ENCODE measurements at regions not wholly inside any gene's neighbourhood (a gene's known extent, or its start where the extent isn't known, plus 50 kb on each side); places are given as distances from the start of the nearest gene placed in this dataset.

DNA sequence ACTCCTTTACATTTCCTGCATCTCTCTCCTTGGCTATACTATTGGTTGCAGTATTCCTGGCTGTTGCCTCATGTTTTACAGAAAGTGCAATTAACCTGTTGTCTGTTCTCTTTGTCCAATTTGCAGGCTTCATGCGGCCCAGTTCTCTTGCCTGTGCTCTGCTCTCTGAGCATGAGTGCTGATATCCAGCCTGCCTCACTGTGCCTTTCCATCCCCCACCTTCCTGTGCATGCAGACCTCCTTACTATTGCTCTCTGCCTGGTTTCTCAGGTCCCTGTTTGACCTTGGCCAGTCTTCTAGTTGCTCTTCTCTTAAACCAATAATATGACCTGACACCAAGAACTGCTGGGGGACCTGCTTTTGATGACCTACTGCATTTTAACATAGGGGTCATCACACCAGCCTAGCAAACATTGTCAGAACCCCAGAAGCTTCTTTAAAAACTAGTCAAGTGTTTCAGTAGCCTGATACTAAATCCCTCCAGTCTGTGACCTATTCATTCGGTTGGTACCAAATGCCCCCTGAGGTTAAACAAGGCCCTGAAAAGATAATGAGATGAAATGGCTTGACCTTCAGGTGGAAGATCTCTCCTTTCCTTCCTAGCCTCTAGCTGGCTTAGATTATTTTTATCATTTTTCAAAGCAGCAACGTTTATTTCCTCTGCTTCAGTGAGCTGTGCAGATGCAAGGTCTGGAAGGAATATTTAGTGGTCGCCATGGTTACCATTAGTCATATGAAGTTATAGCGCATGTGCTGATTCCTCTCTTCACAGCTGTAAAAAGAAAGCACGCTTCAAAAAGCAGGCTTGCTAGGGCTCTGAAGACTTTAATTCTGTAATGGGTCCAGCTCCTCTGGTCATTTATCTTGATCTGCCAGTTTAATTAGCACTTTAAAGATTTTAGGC is 216.5 kb downstream of the PHLDA1 start (continued):
- TF ChIP-seq TAF1 (IDR thresholded peaks at IDR 0.05; ENCODE audit: borderline replicate concordance, low read depth, low read length) (no peak), FOXM1 (IDR thresholded peaks at IDR 0.05; ENCODE audit: low read depth) (no peak), MEF2A (IDR thresholded peaks at IDR 0.05; ENCODE audit: borderline replicate concordance, low read depth) (no peak), TEAD4 (IDR thresholded peaks at IDR 0.05; ENCODE audit: borderline replicate concordance, insufficient read depth) (no peak), RXRA (IDR thresholded peaks at IDR 0.05; ENCODE audit: borderline replicate concordance, low read depth) (no peak), GABPA (IDR thresholded peaks at IDR 0.05; ENCODE audit: low read depth) (no peak)
- TF ChIP-seq, protein P1, sequence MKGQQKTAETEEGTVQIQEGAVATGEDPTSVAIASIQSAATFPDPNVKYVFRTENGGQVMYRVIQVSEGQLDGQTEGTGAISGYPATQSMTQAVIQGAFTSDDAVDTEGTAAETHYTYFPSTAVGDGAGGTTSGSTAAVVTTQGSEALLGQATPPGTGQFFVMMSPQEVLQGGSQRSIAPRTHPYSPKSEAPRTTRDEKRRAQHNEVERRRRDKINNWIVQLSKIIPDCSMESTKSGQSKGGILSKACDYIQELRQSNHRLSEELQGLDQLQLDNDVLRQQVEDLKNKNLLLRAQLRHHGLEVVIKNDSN (IDR thresholded peaks at IDR 0.05; ENCODE audit: borderline replicate concordance, low read depth) = no peak
- TF ChIP-seq, protein P2, sequence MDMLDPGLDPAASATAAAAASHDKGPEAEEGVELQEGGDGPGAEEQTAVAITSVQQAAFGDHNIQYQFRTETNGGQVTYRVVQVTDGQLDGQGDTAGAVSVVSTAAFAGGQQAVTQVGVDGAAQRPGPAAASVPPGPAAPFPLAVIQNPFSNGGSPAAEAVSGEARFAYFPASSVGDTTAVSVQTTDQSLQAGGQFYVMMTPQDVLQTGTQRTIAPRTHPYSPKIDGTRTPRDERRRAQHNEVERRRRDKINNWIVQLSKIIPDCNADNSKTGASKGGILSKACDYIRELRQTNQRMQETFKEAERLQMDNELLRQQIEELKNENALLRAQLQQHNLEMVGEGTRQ (IDR thresholded peaks at IDR 0.05; ENCODE audit: borderline replicate concordance, low read depth, low read length) = no peak
- TF ChIP-seq, protein P3, sequence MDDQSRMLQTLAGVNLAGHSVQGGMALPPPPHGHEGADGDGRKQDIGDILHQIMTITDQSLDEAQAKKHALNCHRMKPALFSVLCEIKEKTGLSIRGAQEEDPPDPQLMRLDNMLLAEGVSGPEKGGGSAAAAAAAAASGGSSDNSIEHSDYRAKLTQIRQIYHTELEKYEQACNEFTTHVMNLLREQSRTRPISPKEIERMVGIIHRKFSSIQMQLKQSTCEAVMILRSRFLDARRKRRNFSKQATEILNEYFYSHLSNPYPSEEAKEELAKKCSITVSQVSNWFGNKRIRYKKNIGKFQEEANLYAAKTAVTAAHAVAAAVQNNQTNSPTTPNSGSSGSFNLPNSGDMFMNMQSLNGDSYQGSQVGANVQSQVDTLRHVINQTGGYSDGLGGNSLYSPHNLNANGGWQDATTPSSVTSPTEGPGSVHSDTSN (IDR thresholded peaks at IDR 0.05) = 0 out of 2 replicates have a peak, but pooled peaks have one; percentile 20

DNA sequence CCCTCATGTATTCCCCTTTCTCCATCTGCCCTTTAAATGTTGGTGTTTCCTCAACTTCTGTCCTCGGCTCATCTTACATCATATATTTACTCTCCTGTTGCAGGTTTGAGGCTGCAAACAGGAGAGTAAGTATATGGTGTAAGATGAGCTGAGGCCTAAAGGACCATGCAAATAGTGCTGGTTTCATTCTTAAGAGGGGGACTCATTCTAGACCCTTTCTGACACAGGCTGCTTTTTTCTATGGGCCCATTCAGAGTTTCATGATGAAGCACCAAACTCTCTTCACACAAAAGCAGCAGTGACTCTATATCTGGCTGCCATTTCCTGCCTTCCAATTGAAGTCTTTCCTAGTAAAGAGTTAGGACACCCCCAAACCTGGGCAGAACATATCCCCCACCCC is 218.5 kb downstream of the PHLDA1 start:
- Histone ChIP-seq H3K79me2 (ENCODE audit: insufficient read depth) (no peaks in the 10 kb centered on the region), H4K20me1 (ENCODE audit: insufficient read depth) (no peaks in the 10 kb centered on the region), H3F3A (replicated peaks; ENCODE audit: insufficient read depth) (peaks cover 6% of the 10 kb centered on the region), H3K9ac (no peak overlapping the region), H3K4me3 (ENCODE audit: low read depth in 2 of 2, low read length in 1 of 2) (no peak overlapping the region), H3K27me3 (ENCODE audit: insufficient read depth) (no peaks in the 10 kb centered on the region), H3K36me3 (replicated peaks in 1 of 2; ENCODE audit: control insufficient read depth in 1 of 2, insufficient read depth in 2 of 2, low read length in 1 of 2) (no peaks in the 10 kb centered on the region), H3K9me2 (no peaks in the 10 kb centered on the region), H3K9me3 (no peaks in the 10 kb centered on the region), H3K4me2 (peak overlapping the region; percentile 76; the same call in 1 of the 2 replicates), H3K27ac (ENCODE audit: low read depth in 2 of 2, low read length in 1 of 2) (peak overlapping the region in 1 of 2 experiments; percentile 70; a peak in 2 of 4 replicates), H2AFZ (ENCODE audit: low read depth) (no peak overlapping the region), H3K4me1 (ENCODE audit: control insufficient read depth in 1 of 2, insufficient read depth in 2 of 2, low read depth in 1 of 2, low read length in 1 of 2) (peaks cover 23 to 30% of the 10 kb centered on the region in 2 experiments)
- CTCF ChIA-PET = interaction anchor here (0.6 to 1.6 kb wide), 5 partner anchors 14 to 259 kb away, joined by 3 to 6 read pairs (median 3); partner anchors contain the start of gene PHLDA1
- WGBS (ENCODE audit: low lambda C conversion rate) = 79% methylated on average over 1 of the region's 1 CpG
- no peak for DNase-seq
- TF ChIP-seq FOXM1 (IDR thresholded peaks at IDR 0.05; ENCODE audit: low read depth) (no peak), MEF2A (IDR thresholded peaks at IDR 0.05; ENCODE audit: borderline replicate concordance, low read depth) (no peak), FOSL2 (IDR thresholded peaks at IDR 0.05; ENCODE audit: borderline replicate concordance, low read depth) (no peak)
- POLR2A ChIA-PET = interaction anchor here (0.8 kb wide), 1 partner anchor 218 kb away, joined by 3 read pairs; the partner anchor contains the start of gene PHLDA1
